Progenitor cell of endocrine pancreas (in vitro differentiated cells): ENCODE measurements at regions not wholly inside any gene's neighbourhood (a gene's known extent, or its start where the extent isn't known, plus 50 kb on each side); places are given as distances from the start of the nearest gene placed in this dataset.

Source experiments
- DNase-seq: peaks from one replicate; pipeline ENCODE4 v3.0.0; 2021; ENCODE audit warnings: low spot score; ENCODE audit not compliant: unreplicated experiment
- H3K27ac Mint-ChIP-seq: 2 replicates; pipeline ENCODE4 v1.8.0; 2021; ENCODE audit warnings: mild to moderate bottlenecking, moderate library complexity, mixed read lengths
- H3K27me3 Mint-ChIP-seq: 2 replicates; pipeline ENCODE4 v1.8.0; 2021; ENCODE audit warnings: mixed read lengths
- H3K36me3 Mint-ChIP-seq: 2 replicates; pipeline ENCODE4 v1.8.0; 2022; ENCODE audit warnings: mixed read lengths; ENCODE audit not compliant: insufficient read depth
- H3K4me1 Mint-ChIP-seq: 2 replicates; pipeline ENCODE4 v1.8.0; 2021; ENCODE audit warnings: low read depth, mixed read lengths
- H3K4me3 Mint-ChIP-seq: 2 replicates; pipeline ENCODE4 v1.8.0; 2021; ENCODE audit warnings: low read depth, mild to moderate bottlenecking, moderate library complexity, mixed read lengths
- H3K9me3 Mint-ChIP-seq: 2 replicates; pipeline ENCODE4 v1.8.0; 2021; ENCODE audit warnings: low read depth, mixed read lengths
- CTCF ChIP-seq: fragments of 200-600 bp; sonication (generic); IDR thresholded peaks from one replicate; pipeline ENCODE4 v1.5.0; 2021; ENCODE audit warnings: antibody characterized with exemption, mild to moderate bottlenecking; ENCODE audit not compliant: unreplicated experiment

DNA sequence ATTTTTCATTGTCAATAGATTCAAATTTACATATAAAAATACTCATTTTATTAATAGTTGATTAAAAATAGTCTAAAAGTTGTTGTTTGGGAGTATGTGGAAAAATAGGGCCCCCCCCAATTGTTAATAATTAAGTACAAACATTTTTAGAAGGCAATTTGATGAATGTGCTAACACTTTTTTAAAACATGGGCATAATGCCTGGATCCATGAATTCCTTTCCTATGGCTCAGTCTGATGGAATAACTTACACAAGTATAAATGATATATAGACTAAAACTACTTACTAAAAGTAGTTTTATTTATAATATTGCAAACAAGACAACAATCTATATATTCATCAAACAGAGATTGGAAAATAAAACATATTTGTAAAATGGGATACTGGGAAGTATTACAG is 247.2 kb upstream of the LRRN1 start:
- DNase-seq, result no peak
- Mint-ChIP-seq H3K27ac (no peak overlapping the region), H3K36me3 (no peaks in the 10 kb centered on the region), H3K4me3 (no peak overlapping the region), H3K9me3 (peaks cover 16% of the 10 kb centered on the region), H3K4me1 (no peaks in the 10 kb centered on the region), H3K27me3 (no peaks in the 10 kb centered on the region)
- TF ChIP-seq CTCF, result no peak

DNA sequence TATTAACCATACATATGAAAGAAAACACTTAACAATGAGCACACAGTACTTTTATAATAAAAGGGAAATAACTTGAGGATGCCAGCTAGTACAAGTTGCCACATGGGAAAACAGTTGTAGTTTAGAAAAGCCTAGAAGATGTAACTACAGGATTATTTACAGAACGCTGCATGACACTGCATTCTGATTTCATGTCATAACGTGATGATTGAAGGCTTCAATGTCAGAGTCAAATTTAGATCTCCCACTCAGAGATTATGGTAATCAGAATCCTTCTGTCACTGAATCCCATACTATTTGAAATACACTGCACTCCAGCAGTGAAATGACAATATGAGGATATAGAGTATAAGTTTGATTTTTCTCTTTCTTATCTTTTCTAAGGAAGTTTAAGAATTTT is 253.9 kb upstream of the LRRN1 start:
- TF ChIP-seq CTCF, result no peak
- no peaks in the 10 kb centered on the region for H3K36me3 Mint-ChIP-seq
- no peaks in the 10 kb centered on the region for H3K27me3 Mint-ChIP-seq
- no peak overlapping the region for H3K4me3 Mint-ChIP-seq
- no peak for DNase-seq
- H3K4me1 Mint-ChIP-seq, result no peaks in the 10 kb centered on the region
- H3K9me3 Mint-ChIP-seq, result peaks cover 14% of the 10 kb centered on the region
- H3K27ac Mint-ChIP-seq, result no peak overlapping the region

DNA sequence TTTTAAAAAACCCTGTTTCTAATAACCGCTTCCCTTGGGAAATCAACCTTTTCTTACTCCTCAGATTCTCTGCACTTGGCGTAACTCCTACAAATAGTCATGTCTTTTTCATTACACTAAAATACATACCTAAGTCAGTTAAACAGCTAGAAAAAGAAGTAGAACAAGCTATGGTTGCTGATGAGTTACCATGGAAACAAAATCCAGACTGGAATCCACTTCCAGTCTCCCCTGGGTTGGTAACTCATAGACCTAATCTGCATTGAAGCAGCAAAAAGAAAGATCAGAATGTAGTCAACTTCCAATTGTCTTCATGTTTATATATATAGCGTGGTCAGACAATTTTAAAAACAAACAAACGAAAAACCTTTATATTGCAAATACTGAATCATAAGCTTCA is 260.8 kb upstream of the LRRN1 start:
- no peak overlapping the region for H3K27ac Mint-ChIP-seq
- DNase-seq, result no peak
- no peak for TF ChIP-seq CTCF
- no peaks in the 10 kb centered on the region for H3K9me3 Mint-ChIP-seq
- H3K27me3 Mint-ChIP-seq, result no peaks in the 10 kb centered on the region
- no peak overlapping the region for H3K4me3 Mint-ChIP-seq
- H3K36me3 Mint-ChIP-seq, result no peaks in the 10 kb centered on the region
- no peaks in the 10 kb centered on the region for H3K4me1 Mint-ChIP-seq

GRCh38 chr3:3532508-3532907 is 266.7 kb upstream of the LRRN1 start:
- Mint-ChIP-seq H3K4me3 (no peak overlapping the region), H3K36me3 (no peaks in the 10 kb centered on the region)

GRCh38 chr3:3531476-3531875 is 267.8 kb upstream of the LRRN1 start:
- no peak for TF ChIP-seq CTCF
- Mint-ChIP-seq H3K9me3 (no peaks in the 10 kb centered on the region), H3K27ac (no peak overlapping the region), H3K4me3 (no peak overlapping the region), H3K36me3 (no peaks in the 10 kb centered on the region), H3K27me3 (no peaks in the 10 kb centered on the region), H3K4me1 (no peaks in the 10 kb centered on the region)
- DNase-seq, result no peak

More at GRCh38 chr3:3532508-3532907, 266.7 kb upstream of the LRRN1 start:
- Mint-ChIP-seq H3K4me1 (no peaks in the 10 kb centered on the region), H3K9me3 (no peaks in the 10 kb centered on the region), H3K27me3 (no peaks in the 10 kb centered on the region), H3K27ac (no peak overlapping the region)
- no peak for DNase-seq
- TF ChIP-seq CTCF, result no peak

GRCh38 chr3:3519266-3519665 is 280.0 kb upstream of the LRRN1 start:
- H3K9me3 Mint-ChIP-seq, result no peaks in the 10 kb centered on the region
- no peak for DNase-seq
- peaks cover 7% of the 10 kb centered on the region for H3K4me1 Mint-ChIP-seq
- H3K36me3 Mint-ChIP-seq, result no peaks in the 10 kb centered on the region
- H3K4me3 Mint-ChIP-seq, result no peak overlapping the region
- no peak for TF ChIP-seq CTCF
- H3K27me3 Mint-ChIP-seq, result no peaks in the 10 kb centered on the region
- no peak overlapping the region for H3K27ac Mint-ChIP-seq
